ENCODE measurements at regions not wholly inside any gene's neighbourhood (a gene's known extent, or its start where the extent isn't known, plus 50 kb on each side); places are given as distances from the start of the nearest gene placed in this dataset.

GRCh38 chr3:75118779-75119178 is 504.3 kb upstream of the CNTN3 start:
- TF ChIP-seq ATF6 (CRISPR knock-in tag; IDR thresholded peaks at IDR 0.05) (no peak), CBFB (CRISPR knock-in tag; IDR thresholded peaks at IDR 0.05; ENCODE audit: low read depth) (no peak), ZBTB43 (CRISPR knock-in tag; IDR thresholded peaks at IDR 0.05) (no peak), ZSCAN18 (CRISPR knock-in tag; IDR thresholded peaks at IDR 0.05) (no peak), ELF4 (CRISPR knock-in tag; IDR thresholded peaks at IDR 0.05; ENCODE audit: low read depth) (no peak), E2F1 (CRISPR knock-in tag; IDR thresholded peaks at IDR 0.05) (no peak), USF2 (CRISPR knock-in tag; IDR thresholded peaks at IDR 0.05) (no peak), CTCF (IDR thresholded peaks at IDR 0.05) (no peak), MAX (CRISPR knock-in tag; IDR thresholded peaks at IDR 0.05) (no peak), ZNF232 (CRISPR knock-in tag; IDR thresholded peaks at IDR 0.05) (no peak), RELA (CRISPR knock-in tag; IDR thresholded peaks at IDR 0.05; ENCODE audit: borderline replicate concordance) (no peak), GABPB1 (CRISPR knock-in tag; IDR thresholded peaks at IDR 0.05) (no peak), ATF3 (CRISPR knock-in tag; conservative IDR thresholded peaks at IDR 0.05) (no peak)

Measured in WTC11 (cell line).